ENCODE measurements at regions not wholly inside any gene's neighbourhood (a gene's known extent, or its start where the extent isn't known, plus 50 kb on each side); places are given as distances from the start of the nearest gene placed in this dataset.
A peak's percentile ranks its signal among the peaks of the same experiment; 100 is the strongest.

DNA sequence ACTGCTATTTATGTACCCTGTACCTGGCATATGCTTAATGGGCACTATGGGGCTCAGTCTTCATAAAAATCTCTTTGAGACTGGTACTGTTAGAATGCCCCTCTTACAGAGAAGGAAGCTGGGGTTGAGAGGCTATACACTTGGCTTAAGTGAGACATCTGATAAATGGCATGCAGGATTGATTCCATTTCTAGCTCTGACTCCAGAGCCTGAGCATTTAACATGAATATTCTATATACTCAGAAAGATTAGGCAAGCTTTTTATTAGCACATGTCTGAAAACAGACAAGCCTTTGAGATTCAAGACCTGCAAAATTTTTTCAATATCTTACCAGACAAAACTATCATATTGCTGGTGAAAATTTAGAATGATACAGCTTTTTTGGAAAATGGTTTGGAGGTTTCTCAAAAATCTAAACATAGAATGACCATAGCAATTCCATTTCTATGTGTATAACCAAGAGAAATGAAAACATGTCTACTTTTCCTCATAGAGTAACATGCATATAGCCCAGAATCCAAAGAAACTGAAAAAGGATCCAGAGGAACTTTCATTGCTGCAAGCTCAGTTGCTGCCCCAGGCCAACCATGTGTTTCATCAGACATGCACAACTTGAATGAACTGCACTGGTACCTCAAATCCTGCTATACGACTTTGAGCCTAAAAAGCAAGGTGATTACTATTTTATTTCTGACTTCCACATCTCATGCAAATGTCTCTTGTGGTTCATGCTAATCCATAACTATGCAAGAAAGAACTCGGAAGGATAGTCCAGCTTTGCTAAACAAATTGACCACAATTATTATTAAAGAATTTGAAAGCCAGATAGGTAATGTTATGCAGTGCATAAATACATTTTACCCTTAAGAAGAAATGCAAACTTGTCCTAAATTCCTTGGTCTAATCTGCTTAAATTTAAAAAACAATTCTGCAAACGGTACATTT lies 389.0 kb upstream of the GRIA1 start:
- DNase-seq (ENCODE audit: low read depth, low spot score), result no peak

DNA sequence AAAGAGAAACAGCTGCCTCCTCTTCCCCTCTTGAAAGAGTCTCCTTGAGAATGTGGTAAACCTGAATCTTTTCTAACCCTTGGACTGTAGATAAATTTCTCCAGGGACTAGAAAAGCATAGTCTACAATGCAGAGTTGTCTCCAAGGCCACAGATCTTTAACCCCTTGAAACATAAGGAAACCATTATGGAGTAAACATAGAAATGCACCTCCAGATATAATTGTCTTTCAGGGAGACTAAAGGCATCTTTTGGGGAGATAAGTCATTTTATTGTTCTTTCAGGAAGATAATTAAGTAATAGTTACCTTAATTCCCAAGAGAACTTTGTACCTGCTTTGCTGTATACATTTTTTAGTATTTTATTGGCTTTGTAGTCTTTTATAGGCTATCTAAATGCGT lies 373.6 kb upstream of the GRIA1 start:
- DNase-seq (ENCODE audit: low read depth, low spot score), result no peak

DNA sequence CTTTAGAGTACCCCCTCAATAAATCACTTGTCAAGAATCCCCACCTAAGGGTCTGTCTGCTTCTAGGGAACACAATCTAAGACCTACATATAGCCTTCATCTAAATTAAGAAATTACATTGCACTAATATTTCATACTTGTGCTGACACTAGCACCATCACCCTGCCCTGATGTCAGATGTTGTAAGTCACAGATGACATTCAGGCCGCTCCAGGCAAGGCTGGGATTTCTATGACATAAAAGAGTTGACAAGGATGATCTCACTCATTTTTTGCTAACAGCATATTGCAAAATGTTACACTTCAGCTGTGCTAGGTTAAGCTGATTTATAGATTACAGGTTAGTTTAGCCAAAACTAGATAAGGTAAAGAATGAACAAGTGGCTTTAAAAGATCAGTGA lies 372.5 kb upstream of the GRIA1 start:
- DNase-seq (ENCODE audit: low read depth, low spot score), result no peak

- DNase-seq (ENCODE audit: low read depth, low spot score), result no peak
Observed at GRCh38 chr5:153122403-153122802, 368.1 kb upstream of the GRIA1 start.

- no peak for DNase-seq (ENCODE audit: low read depth, low spot score)
Observed at GRCh38 chr5:153130296-153130695, 360.2 kb upstream of the GRIA1 start.

- peak; percentile 59 for DNase-seq (ENCODE audit: low read depth, low spot score)
Observed at GRCh38 chr5:153135411-153135810, 355.1 kb upstream of the GRIA1 start.

DNA sequence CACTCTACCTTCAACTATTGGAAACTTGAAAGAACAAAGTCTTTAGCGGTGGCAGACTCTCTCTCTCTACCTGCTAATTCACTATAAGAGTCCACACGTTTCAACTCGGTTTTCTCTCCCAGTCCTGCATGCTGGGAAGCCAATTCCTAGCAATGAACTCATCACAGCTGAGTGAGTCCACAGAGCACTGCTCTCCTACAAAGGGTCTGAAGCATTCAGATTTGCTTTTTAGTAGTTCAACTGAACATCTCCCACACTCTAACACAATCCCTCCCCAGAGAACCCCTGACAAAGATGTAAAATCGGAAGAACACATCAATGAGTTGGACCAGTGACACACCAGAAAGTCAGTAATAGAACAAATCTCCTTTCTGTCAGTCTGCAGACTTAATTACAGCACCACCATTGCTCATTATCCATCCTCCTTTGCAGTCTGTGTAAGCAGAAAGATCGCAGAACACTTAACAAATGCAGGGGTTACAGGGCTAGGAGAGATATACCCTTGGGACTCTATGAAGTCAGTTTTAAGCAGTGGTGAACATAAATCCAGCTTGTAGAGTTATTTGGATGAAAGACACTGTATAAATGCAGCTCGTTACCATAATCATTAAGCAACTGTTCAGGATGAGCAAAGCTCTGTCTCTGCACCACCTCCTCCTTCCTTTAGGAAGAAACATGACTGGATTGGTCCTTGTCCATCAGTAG lies 353.4 kb upstream of the GRIA1 start:
- no peak for DNase-seq (ENCODE audit: low read depth, low spot score)

DNA sequence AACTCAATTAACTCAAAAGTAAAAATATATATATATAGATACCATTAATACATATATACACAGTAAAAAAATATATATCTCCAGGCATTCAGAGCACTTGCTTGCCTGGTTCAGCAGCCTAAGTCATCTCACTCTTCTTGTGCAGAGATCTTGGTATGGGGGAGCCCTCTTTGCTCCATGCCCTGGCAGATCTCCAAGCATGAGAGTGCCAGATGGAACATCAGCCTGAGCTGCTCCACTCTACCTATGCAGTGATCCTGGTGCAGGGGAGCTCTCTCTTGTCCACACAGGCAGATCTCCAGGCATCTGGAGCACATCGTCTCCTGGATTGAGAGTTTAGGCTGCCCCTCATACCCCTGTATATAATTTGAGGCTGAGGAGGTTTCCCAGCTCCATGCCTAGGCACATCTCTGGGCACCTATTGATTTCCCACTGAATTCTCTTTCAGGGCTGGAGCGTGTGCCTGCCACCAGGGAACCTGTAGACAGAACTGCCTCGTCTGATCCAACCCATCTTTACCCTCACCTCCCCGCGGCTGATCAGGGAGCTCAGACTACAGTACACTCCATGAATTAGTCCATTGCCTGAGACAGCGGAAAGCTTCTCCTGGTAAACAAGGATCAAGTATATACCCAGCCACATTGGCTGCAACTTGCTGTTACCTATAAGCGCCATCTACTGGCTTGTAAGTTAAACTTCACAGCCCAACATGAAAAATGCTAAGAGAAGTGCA lies 342.4 kb upstream of the GRIA1 start:
- DNase-seq (ENCODE audit: low read depth, low spot score), result peak; percentile 72

DNA sequence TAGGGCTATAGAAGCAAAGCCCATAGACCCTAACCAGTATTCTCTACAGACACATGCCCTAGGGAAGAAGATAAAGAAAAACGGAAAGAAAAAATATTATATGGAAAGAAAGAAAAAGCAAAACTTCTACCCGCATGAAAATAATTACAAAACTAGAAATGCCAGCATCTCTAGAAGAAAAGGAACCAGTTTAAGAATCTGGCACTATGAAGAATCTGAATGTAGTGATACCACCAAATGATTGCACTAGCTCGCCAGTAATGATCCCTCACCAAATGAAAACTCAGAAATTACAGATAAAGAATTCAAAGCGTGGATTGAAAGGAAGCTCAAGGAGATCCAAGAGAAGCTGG lies 341.9 kb upstream of the GRIA1 start:
- no peak for DNase-seq (ENCODE audit: low read depth, low spot score)

- no peak for DNase-seq (ENCODE audit: low read depth, low spot score)
Observed at GRCh38 chr5:153151558-153151957, 338.9 kb upstream of the GRIA1 start.

GRCh38 chr5:153153086-153153485 lies 337.4 kb upstream of the GRIA1 start:
- peak; percentile 83 for DNase-seq (ENCODE audit: low read depth, low spot score)

DNA sequence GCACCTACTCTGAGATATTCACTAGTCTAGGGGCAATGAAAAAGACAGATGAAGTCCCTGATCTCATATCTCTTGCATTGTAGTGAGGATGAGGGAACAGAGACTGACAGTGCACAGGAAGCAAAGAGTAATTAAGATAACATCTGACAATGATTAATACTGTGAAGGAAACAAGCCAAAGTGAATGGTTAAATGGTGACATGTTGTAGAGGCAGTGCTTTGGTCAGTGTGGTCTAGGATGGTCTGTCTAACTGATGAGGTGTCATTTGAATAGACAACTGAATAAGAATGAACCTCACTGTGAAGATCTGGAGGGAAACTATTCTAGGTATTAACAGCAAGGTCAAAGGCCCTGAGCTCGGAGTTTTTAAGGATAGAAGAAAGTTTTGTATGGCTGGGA lies 333.3 kb upstream of the GRIA1 start:
- DNase-seq (ENCODE audit: low read depth, low spot score), result no peak

DNA sequence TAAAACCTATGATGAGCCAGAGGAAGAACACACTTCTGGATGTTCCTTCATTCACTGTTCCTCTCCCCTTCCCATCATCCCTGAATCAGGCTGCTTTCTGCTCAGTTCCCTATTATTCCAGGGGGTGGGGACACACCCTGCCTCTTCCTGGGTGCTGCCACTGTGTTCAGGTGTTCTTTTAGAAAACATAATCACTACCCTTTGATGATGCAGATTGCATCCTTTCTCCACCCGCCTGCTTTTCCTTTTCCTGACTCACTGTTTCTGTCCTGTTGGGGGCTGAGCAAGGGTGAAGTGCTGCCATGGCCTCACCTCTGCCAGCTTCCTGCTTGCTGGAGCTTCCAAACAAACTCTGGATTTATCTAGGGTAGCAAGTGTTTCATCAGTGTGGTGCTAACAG lies 331.9 kb upstream of the GRIA1 start:
- no peak for DNase-seq (ENCODE audit: low read depth, low spot score)

GRCh38 chr5:153159616-153160015 lies 330.9 kb upstream of the GRIA1 start:
- DNase-seq (ENCODE audit: low read depth, low spot score), result peak; percentile 62

DNA sequence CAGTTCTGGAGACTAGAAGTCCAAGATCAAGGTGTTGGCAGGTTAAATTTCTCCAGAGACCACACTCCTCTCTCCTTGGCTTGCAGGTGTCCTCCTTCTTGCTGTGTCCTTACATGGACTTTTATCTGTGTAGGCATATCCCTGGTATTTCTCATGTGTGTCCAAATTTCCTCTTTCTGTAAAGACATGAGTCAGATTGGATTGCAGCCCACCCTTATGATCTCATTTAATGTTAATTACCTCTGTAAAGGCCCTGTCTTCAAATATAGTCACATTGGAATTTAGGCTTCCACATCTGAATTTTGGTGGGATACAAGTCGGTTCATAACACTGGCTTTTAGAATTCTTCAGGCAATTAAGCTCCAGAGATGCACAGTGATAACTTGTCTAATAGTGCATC lies 322.2 kb upstream of the GRIA1 start:
- DNase-seq (ENCODE audit: low read depth, low spot score), result peak; percentile 18

GRCh38 chr5:153187503-153187902 lies 303.0 kb upstream of the GRIA1 start:
- no peak for DNase-seq (ENCODE audit: low read depth, low spot score)

DNA sequence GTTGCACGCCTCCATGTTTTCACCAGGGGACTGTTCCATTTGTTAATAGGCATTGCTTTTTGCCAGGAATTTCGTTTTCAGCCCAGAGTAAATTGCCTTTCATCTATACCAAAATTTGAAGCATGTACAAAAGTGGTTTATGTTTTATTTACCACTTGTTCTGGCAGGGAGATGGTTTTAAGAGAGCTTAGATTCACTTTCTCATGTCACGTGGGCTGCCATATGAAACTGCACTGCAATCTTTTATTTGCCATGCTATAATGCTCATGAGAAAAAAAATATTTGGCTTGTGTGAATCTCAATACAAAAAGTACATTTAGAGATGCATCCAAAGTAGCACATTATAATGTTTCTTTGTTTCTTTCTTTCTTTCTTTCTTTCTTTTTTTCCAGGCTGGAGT lies 284.1 kb upstream of the GRIA1 start:
- no peak for DNase-seq (ENCODE audit: low read depth, low spot score)

DNA sequence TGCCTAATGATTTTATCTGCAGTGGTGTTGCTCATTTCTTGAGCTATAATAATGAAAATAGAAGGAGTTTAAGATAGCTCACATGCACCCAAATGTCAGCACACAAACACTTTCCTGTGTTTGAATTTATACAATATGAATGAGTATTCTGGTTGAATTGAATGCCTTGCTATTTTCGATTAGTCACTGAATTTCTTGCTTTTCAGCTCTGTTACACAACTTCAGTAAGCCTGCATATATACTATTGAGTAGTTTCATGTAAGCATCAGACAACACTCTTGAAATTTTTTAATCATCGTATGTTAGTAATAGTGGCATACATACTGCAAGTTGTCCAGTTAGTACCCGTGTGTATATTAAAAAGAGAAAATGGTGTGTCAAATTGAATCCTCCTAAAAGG lies 281.5 kb upstream of the GRIA1 start:
- DNase-seq (ENCODE audit: low read depth, low spot score), result no peak

DNA sequence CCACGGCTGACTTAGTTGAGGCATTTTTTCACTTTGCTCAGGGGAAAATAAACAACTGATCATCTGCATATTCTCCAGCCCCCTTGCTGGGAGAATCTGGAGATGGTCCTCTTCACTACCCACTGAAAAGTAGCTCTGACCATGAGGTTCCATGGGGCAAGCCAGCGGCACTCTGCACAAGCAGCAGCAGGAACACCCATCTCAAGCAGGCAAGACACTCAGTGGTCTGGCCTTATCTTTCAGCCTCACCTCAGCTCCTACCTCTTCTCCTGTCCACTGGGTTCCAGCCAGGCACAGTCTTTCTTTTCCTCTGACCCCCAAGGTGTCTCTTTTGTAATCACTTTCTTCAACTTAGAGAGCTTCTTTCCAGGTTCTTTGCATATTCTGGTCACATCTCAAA lies 280.8 kb upstream of the GRIA1 start:
- DNase-seq (ENCODE audit: low read depth, low spot score), result no peak

GRCh38 chr5:153211076-153211475 lies 279.4 kb upstream of the GRIA1 start:
- DNase-seq (ENCODE audit: low read depth, low spot score), result no peak

GRCh38 chr5:153212471-153212870 lies 278.0 kb upstream of the GRIA1 start:
- DNase-seq (ENCODE audit: low read depth, low spot score), result no peak

DNA sequence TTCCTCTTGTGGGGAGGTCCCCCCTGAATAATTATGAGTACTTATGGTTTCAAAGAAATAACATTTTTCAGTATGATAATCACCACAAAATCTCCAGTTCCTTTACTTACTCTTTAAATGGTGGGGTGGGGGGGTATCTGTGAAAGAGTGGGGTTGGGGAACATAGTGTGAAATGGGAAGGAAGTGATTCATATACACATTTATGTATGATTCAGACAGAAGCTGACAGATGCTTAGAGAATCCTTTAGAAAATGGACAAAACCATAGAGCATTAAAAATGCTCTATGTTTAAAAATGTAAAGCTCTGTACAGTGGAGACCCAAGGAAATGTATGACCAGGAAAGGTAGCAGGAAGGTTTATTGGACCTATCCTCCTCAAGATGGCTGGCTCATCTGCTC lies 267.5 kb upstream of the GRIA1 start:
- DNase-seq (ENCODE audit: low read depth, low spot score), result no peak

All from astrocyte of the hippocampus (primary cell).